GM21786 (cell line): ENCODE measurements at regions not wholly inside any gene's neighbourhood (a gene's known extent, or its start where the extent isn't known, plus 50 kb on each side); places are given as distances from the start of the nearest gene placed in this dataset.
"Not testable (repeated sequence)": the region's sequence is repeated elsewhere in the genome, so short reads cannot be mapped to it uniquely, and the experiment has no call there.

Experiments used
- ATAC-seq: cut with Tn5 transposase; IDR thresholded peaks from one replicate; pipeline ENCODE4 v1.9.1; 2021; ENCODE audit not compliant: unreplicated experiment

- no peak for ATAC-seq
These were observed 68.8 kb downstream of the UTRN start for GRCh38 chr6:144353871-144354314.

GRCh38 chr6:144359783-144360182, 74.6 kb downstream of the UTRN start:
- no peak for ATAC-seq

GRCh38 chr6:144360401-144360800, 75.3 kb downstream of the UTRN start:
- no peak for ATAC-seq

- ATAC-seq = no peak
These were observed 75.9 kb downstream of the UTRN start for GRCh38 chr6:144361016-144361415.

- ATAC-seq = no peak
These were observed 77.2 kb downstream of the UTRN start for GRCh38 chr6:144362042-144363018.

GRCh38 chr6:144364208-144364720, 79.1 kb downstream of the UTRN start:
- ATAC-seq = no peak

- ATAC-seq = no peak
These were observed 79.6 kb downstream of the UTRN start for GRCh38 chr6:144364782-144365181.

- no peak for ATAC-seq
These were observed 80.1 kb downstream of the UTRN start for GRCh38 chr6:144365271-144365670.

GRCh38 chr6:144369696-144370095, 84.6 kb downstream of the UTRN start:
- not testable (repeated sequence) for ATAC-seq

- no peak for ATAC-seq
These were observed 87.0 kb downstream of the UTRN start for GRCh38 chr6:144372116-144372515.

- ATAC-seq = no peak
These were observed 87.8 kb downstream of the UTRN start for GRCh38 chr6:144372611-144373594.

GRCh38 chr6:144374525-144374924, 89.4 kb downstream of the UTRN start:
- not testable (repeated sequence) for ATAC-seq

- ATAC-seq = no peak
These were observed 92.6 kb downstream of the UTRN start for GRCh38 chr6:144377586-144378210.

GRCh38 chr6:144378437-144378836, 93.3 kb downstream of the UTRN start:
- no peak for ATAC-seq

- ATAC-seq = no peak
These were observed 94.2 kb downstream of the UTRN start for GRCh38 chr6:144379356-144379755.

- not testable (repeated sequence) for ATAC-seq
These were observed 96.4 kb downstream of the UTRN start for GRCh38 chr6:144381499-144381898.

GRCh38 chr6:144383336-144383735, 98.2 kb downstream of the UTRN start:
- no peak for ATAC-seq

- no peak for ATAC-seq
These were observed 99.3 kb downstream of the UTRN start for GRCh38 chr6:144384427-144384826.

GRCh38 chr6:144389474-144389873, 104.3 kb downstream of the UTRN start:
- ATAC-seq = not testable (repeated sequence)

GRCh38 chr6:144390202-144390601, 105.1 kb downstream of the UTRN start:
- no peak for ATAC-seq

GRCh38 chr6:144390886-144391285, 105.8 kb downstream of the UTRN start:
- no peak for ATAC-seq
